OCI-LY3 (cell line): ENCODE measurements at regions not wholly inside any gene's neighbourhood (a gene's known extent, or its start where the extent isn't known, plus 50 kb on each side); places are given as distances from the start of the nearest gene placed in this dataset.
"Not testable (repeated sequence)": the region's sequence is repeated elsewhere in the genome, so short reads cannot be mapped to it uniquely, and the experiment has no call there.

Experiments used
- H2AFZ ChIP-seq: fragments of 200-600, 300-600 bp; shearing (Covaris generic); 2 replicates; pipeline ENCODE4 v1.6.0; 2014; ENCODE audit warnings: antibody characterized with exemption, low read depth, low read length
- H3K27ac ChIP-seq: fragments of 200-600, 300-600 bp; sonication (generic); 2 replicates; pipeline ENCODE4 v1.5.1; 2014; ENCODE audit warnings: mild to moderate bottlenecking, low read length, moderate library complexity, mixed read lengths
- H3K27me3 ChIP-seq: fragments of 200-600, 300-600 bp; sonication (generic); 2 replicates; pipeline ENCODE4 v1.6.1; 2014; ENCODE audit warnings: low read depth, low read length, mixed read lengths
- H3K36me3 ChIP-seq: fragments of 200-600, 300-600 bp; sonication (generic); replicated peaks from 2 replicates; pipeline ENCODE3; 2014; ENCODE audit warnings: low read depth, low read length, mixed read lengths
- H3K4me1 ChIP-seq: fragments of 300-600, 200-600 bp; sonication (generic); 2 replicates; pipeline ENCODE4 v1.6.1; 2014; ENCODE audit warnings: low read length, mixed read lengths
- H3K4me2 ChIP-seq: fragments of 200-600, 300-600 bp; sonication (generic); 2 replicates; pipeline ENCODE4 v1.6.1; 2014; ENCODE audit warnings: low read length, mixed read lengths
- H3K4me3 ChIP-seq: fragments of 300-600, 200-600 bp; sonication (generic); 2 replicates; pipeline ENCODE4 v1.5.1; 2014; ENCODE audit warnings: antibody characterized with exemption, mild to moderate bottlenecking, low read length, moderate library complexity
- H3K79me2 ChIP-seq: fragments of 300-600, 200-600 bp; shearing (Covaris generic); 2 replicates; pipeline ENCODE4 v1.6.1; 2014; ENCODE audit warnings: mild to moderate bottlenecking, low read length, mixed read lengths
- H3K9ac ChIP-seq: fragments of 300-600, 200-600 bp; shearing (Covaris generic); 2 replicates; pipeline ENCODE4 v1.6.0; 2014; ENCODE audit warnings: mild to moderate bottlenecking, low read length, moderate library complexity
- H3K9me3 ChIP-seq: fragments of 200-600, 300-600 bp; shearing (Covaris generic); 2 replicates; pipeline ENCODE4 v1.6.1; 2014; ENCODE audit warnings: low read length, mixed read lengths; ENCODE audit not compliant: insufficient read depth
- H4K20me1 ChIP-seq: fragments of 200-600, 300-600 bp; sonication (generic); 2 replicates; pipeline ENCODE4 v1.6.1; 2016; ENCODE audit warnings: low read length, mixed read lengths; ENCODE audit not compliant: insufficient read depth
- CTCF ChIP-seq: fragments of 200-600, 300-600 bp; sonication (generic); IDR thresholded peaks from 2 replicates; pipeline ENCODE4 v1.5.1; 2014; ENCODE audit warnings: antibody characterized with exemption, low read length, low read depth
- EZH2phosphoT487 ChIP-seq: fragments of 200-600 bp; shearing (Covaris generic); IDR thresholded peaks from 2 replicates; pipeline ENCODE4 v1.6.1; 2018; ENCODE audit warnings: antibody characterized with exemption, mixed run types, low read depth

GRCh38 chr9:65471106-65471505 is 186.1 kb upstream of the FOXD4L5 start:
- not testable (repeated sequence) for H3K27me3 ChIP-seq, H3K4me2 ChIP-seq, H2AFZ ChIP-seq, H3K4me1 ChIP-seq, H3K9me3 ChIP-seq, H3K9ac ChIP-seq, H3K4me3 ChIP-seq, H3K36me3 ChIP-seq, H4K20me1 ChIP-seq, H3K79me2 ChIP-seq, H3K27ac ChIP-seq

- H3K27me3 ChIP-seq, H3K4me2 ChIP-seq, H3K4me1 ChIP-seq, H2AFZ ChIP-seq, H3K36me3 ChIP-seq, H3K79me2 ChIP-seq, H3K27ac ChIP-seq, H3K9ac ChIP-seq, H3K4me3 ChIP-seq, H4K20me1 ChIP-seq, H3K9me3 ChIP-seq: not testable (repeated sequence)
Observed at GRCh38 chr9:65466911-65467734, 182.1 kb upstream of the FOXD4L5 start.

- not testable (repeated sequence) for H3K79me2 ChIP-seq, H3K9me3 ChIP-seq, H2AFZ ChIP-seq, H3K4me2 ChIP-seq, H3K27me3 ChIP-seq, H3K9ac ChIP-seq, H4K20me1 ChIP-seq, H3K4me3 ChIP-seq, H3K27ac ChIP-seq, H3K36me3 ChIP-seq, H3K4me1 ChIP-seq
Observed at GRCh38 chr9:65465246-65465895, 180.4 kb upstream of the FOXD4L5 start.

- H3K9me3 ChIP-seq, H3K4me3 ChIP-seq, H2AFZ ChIP-seq, H3K79me2 ChIP-seq, H4K20me1 ChIP-seq, H3K27me3 ChIP-seq, H3K9ac ChIP-seq, H3K4me2 ChIP-seq, H3K36me3 ChIP-seq, H3K27ac ChIP-seq, H3K4me1 ChIP-seq: not testable (repeated sequence)
Observed at GRCh38 chr9:65462476-65462875, 177.5 kb upstream of the FOXD4L5 start.

- Histone ChIP-seq H3K9ac (no peak overlapping the region), H3K27me3 (no peaks in the 10 kb centered on the region), H3K9me3 (no peaks in the 10 kb centered on the region), H3K27ac (no peak overlapping the region), H3K4me3 (no peak overlapping the region), H3K4me1 (no peaks in the 10 kb centered on the region), H3K4me2 (no peak overlapping the region), H4K20me1 (no peaks in the 10 kb centered on the region), H2AFZ (no peak overlapping the region), H3K79me2 (no peaks in the 10 kb centered on the region), H3K36me3 (no peaks in the 10 kb centered on the region)
- TF ChIP-seq CTCF (no peak), EZH2phosphoT487 (no peak)
Observed at GRCh38 chr9:65459756-65460320, 174.8 kb upstream of the FOXD4L5 start.

GRCh38 chr9:65458992-65459391 is 174.0 kb upstream of the FOXD4L5 start:
- Histone ChIP-seq H3K36me3 (no peaks in the 10 kb centered on the region), H3K27ac (no peak overlapping the region), H3K27me3 (no peaks in the 10 kb centered on the region), H3K4me3 (no peak overlapping the region), H3K79me2 (no peaks in the 10 kb centered on the region), H4K20me1 (no peaks in the 10 kb centered on the region), H3K4me2 (no peak overlapping the region), H2AFZ (no peak overlapping the region), H3K9ac (no peak overlapping the region), H3K9me3 (no peaks in the 10 kb centered on the region), H3K4me1 (no peaks in the 10 kb centered on the region)
- TF ChIP-seq CTCF = no peak
